Transverse colon (tissue), 3 donors: ENCODE measurements at regions not wholly inside any gene's neighbourhood (a gene's known extent, or its start where the extent isn't known, plus 50 kb on each side); places are given as distances from the start of the nearest gene placed in this dataset.

ENCODE experiments used
- POLR2A ChIP-seq: fragments of 450-650 bp; IDR thresholded peaks from one replicate; pipeline ENCODE4 v1.6.1; 2016; ENCODE audit warnings: antibody characterized with exemption, mild to moderate bottlenecking, moderate library complexity
- TF ChIP-seq, protein P1 (sequence below), 5 experiments: fragments of 200-600 bp in 3 of 5; fragments of 450-650 bp in 2 of 5; sonication (generic) in 3 of 5; IDR thresholded peaks; 1 replicate in 2 of 5; 2 replicates in 3 of 5; pipeline ENCODE4 v1.5.1; 2016 to 2017; ENCODE audit warnings: antibody characterized with exemption in 5 of 5, inconsistent platforms in 3 of 5, mild to moderate bottlenecking in 2 of 5, moderate library complexity in 1 of 5

DNA sequence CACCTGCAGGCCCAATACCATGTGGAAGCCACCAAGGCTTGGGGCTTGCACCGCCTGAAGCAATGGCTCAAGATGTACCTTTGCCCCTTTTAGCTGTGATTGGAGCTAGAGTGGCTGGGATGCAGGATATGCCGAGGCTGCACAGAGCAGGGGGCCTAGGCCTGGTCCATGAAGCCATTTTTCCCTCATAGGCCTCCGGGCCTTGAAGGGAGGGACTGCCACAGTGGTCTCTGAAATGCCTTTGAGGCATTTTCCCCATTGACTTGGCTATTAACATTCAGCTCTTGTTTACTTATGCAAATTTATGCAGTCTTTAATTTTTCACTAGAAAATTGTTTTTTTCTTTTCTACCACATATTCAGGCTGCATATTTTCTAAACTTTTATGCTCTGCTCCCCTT is 203.2 kb upstream of the HHIP start:
- TF ChIP-seq, protein P1, sequence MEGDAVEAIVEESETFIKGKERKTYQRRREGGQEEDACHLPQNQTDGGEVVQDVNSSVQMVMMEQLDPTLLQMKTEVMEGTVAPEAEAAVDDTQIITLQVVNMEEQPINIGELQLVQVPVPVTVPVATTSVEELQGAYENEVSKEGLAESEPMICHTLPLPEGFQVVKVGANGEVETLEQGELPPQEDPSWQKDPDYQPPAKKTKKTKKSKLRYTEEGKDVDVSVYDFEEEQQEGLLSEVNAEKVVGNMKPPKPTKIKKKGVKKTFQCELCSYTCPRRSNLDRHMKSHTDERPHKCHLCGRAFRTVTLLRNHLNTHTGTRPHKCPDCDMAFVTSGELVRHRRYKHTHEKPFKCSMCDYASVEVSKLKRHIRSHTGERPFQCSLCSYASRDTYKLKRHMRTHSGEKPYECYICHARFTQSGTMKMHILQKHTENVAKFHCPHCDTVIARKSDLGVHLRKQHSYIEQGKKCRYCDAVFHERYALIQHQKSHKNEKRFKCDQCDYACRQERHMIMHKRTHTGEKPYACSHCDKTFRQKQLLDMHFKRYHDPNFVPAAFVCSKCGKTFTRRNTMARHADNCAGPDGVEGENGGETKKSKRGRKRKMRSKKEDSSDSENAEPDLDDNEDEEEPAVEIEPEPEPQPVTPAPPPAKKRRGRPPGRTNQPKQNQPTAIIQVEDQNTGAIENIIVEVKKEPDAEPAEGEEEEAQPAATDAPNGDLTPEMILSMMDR (IDR thresholded peaks at IDR 0.05): no peak
- TF ChIP-seq POLR2A: no peak
